GM19455 (cell line): ENCODE measurements at regions not wholly inside any gene's neighbourhood (a gene's known extent, or its start where the extent isn't known, plus 50 kb on each side); places are given as distances from the start of the nearest gene placed in this dataset.
"Not testable (repeated sequence)": the region's sequence is repeated elsewhere in the genome, so short reads cannot be mapped to it uniquely, and the experiment has no call there.

Experiments
- ATAC-seq: cut with Tn5 transposase; IDR thresholded peaks from one replicate; pipeline ENCODE4 v1.9.1; 2021; ENCODE audit not compliant: unreplicated experiment

DNA sequence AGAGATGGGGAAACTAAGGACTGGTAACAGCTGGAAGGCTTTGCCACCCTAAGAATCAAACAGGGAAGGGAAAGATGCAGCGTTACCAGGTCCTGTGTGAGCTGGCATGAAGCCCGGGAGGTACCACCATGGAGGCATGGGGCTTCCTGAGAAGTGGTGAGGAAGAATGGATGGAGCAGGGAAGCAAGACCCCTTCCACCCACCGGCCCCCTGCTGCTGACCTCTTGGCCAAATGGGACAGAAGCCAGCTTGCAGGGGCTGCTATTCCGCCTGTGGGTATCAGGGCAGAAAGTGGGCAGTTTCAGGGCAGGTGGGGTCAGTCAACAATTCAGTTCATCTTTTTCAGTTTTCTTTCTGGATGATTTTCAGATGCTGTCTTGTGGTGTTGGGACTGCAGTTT lies 1099.9 kb downstream of the TBC1D22A start:
- no peak for ATAC-seq

DNA sequence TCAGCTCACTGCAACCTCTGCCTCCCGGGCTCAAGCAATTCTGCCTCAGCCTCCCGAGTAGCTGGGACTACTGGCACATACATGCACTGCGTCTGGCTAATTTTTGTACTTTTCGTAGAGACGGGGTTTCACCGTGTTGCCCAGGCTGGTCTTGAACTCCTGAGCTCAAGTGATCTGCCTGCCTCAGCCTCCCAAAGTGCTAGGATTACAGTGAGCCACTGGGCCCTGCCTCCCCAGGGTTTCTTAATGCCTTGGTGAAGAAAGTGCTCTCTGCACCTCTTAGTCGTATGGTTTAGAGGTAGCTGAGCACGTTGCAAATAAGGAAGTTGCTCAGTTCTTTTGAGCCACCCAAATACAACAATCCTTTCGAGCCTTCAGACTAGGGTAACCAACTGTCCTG lies 1098.5 kb downstream of the TBC1D22A start:
- ATAC-seq, result not testable (repeated sequence)

GRCh38 chr22:47859881-47860525 lies 1097.6 kb downstream of the TBC1D22A start:
- ATAC-seq, result no peak

DNA sequence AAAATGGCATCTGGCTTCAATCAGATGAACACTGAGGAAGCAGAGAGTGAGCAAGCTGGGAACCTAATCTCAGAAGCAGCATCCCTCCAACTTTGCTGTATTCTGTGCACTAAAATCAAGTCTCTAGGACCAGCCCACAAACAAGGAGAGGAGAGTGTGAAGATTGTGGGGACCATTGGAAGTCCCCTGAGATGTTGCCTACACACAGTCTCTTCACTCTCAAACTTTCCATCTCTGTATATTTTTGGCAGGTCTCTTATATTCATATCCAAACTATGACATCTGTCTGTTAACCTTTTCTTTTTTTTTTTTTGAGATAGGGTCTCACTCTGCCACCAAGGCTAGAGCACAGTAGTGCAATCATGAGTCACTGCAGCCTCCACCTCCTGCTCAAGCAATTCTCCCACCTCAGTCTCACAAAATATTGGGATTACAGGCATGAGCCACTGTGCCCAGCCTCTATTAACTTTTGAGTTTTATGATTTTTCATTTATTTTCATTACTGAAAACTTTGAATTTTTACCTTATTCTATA lies 1096.4 kb downstream of the TBC1D22A start:
- no peak for ATAC-seq

DNA sequence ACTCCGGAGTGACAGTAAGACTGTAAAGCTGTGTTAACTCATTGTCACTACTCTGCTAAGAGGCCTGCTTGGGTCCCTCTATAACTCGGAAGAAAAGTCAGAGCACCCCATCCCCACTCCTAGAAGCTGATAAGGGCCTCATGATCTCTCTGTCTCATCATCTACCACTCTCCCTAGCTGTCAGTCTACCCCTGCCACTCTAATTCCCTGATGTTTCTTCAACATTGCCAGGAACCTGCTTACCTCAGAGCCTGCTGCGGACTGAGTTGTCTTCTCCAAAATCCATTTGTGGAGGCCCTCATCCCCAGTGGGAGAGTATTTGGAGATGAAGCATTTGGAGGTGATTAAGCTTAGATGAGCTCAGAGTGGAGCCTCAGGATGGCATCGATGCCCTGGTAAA lies 1092.2 kb downstream of the TBC1D22A start:
- no peak for ATAC-seq

- no peak for ATAC-seq
Observed at GRCh38 chr22:47854251-47854650, 1091.8 kb downstream of the TBC1D22A start.

- no peak for ATAC-seq
Observed at GRCh38 chr22:47853750-47854149, 1091.3 kb downstream of the TBC1D22A start.

- no peak for ATAC-seq
Observed at GRCh38 chr22:47851586-47851985, 1089.1 kb downstream of the TBC1D22A start.

- ATAC-seq, result no peak
Observed at GRCh38 chr22:47850644-47851151, 1088.2 kb downstream of the TBC1D22A start.

DNA sequence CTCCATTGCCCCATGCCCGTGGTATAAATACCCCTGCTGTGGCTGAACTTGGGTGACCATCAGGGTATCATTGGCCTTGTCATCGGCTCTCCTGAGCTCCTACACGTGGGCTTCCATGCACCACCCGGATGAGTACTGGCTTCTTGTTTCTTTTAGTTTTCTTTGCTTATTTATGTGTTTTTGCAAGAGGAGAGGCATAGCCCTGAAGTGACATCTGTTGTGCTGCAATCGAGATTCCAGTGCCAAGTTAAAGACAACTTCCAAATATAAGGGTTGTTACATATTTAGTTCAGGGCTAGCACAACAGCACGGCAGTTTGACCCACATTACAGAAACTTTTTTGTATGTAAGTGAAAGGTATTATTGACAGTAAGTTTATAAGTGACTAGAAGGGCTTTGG lies 1087.1 kb downstream of the TBC1D22A start:
- no peak for ATAC-seq

- no peak for ATAC-seq
Observed at GRCh38 chr22:47848184-47848920, 1085.9 kb downstream of the TBC1D22A start.

DNA sequence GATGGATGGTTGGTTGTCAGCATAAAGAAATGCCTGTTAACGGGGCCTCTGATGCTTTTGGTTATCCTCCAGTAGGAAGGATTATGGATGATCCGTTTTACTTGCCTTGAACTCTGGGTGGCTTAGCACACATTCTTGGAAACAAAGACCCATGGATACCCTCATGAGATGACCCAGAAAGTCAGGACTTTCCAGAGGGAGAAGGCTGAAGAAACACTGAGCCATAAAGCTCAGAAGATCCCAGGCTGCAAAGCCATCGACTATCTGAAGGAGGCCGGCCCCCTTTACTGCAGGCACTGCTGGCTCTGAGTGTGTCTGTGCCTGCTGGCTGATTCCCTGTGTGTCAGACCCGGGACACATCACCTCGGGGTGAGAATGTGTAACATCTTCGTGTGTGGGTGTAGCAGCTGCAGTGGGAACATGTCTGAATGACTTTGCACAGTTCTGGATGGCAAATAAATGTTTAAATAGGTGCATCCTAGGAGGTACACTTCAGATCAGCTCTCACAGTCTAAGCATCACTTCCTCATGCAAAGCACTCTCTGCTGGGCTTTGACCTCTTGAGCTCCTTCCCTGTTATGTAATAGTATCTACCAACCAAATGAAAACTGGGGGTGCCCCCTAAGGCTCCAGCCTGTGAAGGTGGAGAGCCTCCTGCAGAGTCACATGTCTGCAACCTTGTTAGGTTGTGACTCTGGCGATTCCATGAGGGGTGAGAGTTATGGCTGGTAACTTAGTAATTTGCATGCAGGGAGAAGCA lies 1084.9 kb downstream of the TBC1D22A start:
- ATAC-seq, result no peak

GRCh38 chr22:47846206-47846605 lies 1083.8 kb downstream of the TBC1D22A start:
- ATAC-seq, result no peak

DNA sequence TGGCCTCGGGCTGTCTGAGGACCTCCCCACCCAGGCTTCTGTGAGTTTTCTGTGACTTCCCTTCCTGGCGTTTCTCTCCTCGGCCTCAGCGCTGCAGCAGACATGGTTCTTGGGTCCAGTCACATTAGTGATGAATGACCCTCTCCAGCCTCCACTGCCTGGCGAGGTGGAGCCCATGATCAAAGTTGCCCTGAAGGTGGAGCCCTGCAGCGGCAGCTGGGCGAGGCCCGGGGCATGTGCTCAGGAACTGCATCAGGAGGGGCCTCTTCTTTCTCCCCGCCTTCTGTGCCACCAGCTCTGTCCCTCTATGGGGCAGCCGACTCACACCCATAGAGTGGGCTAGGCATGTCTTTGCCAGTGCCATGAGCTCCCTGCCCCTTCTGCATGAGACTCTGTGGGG lies 1079.7 kb downstream of the TBC1D22A start:
- no peak for ATAC-seq

GRCh38 chr22:47841156-47841555 lies 1078.7 kb downstream of the TBC1D22A start:
- ATAC-seq, result no peak

- no peak for ATAC-seq
Observed at GRCh38 chr22:47839595-47840227, 1077.3 kb downstream of the TBC1D22A start.

DNA sequence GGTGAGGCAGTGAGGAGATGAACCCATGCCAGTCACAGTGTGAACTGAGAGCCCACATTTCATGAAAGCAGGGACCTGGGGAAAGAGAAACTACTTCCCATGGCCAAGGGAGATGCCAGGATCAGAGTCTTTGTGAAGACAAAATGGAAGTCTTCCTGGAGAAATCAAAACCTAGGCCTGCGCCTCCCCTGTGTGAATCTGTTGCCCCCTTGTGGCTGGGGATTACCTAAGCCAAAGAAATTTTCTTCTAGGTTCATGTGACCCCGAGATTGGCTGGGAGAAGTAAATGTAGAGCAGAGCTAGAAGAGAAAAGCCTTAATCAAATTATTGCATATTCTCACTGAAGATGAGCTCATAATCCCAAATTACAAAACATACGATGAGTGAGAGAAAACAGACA lies 1075.3 kb downstream of the TBC1D22A start:
- ATAC-seq, result no peak

DNA sequence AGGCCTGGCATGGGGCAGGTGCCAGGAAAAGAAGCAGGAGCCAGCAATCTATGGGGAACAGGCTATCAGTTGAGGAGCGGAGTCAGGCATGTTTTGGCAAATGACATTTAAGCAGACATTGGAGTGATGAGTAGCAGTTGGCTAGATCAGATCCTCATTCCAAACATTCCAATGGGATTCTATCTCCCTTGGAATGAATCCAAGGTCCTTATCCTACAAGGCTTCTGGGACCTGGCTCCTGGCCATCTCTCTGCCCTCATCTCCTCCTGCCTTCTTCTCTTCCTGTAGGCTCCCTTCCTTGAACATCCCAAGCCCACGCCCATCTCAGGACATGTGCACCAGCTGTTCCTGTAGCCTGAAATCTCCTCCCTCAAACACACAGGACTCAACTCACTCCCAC lies 1074.5 kb downstream of the TBC1D22A start:
- ATAC-seq, result no peak

DNA sequence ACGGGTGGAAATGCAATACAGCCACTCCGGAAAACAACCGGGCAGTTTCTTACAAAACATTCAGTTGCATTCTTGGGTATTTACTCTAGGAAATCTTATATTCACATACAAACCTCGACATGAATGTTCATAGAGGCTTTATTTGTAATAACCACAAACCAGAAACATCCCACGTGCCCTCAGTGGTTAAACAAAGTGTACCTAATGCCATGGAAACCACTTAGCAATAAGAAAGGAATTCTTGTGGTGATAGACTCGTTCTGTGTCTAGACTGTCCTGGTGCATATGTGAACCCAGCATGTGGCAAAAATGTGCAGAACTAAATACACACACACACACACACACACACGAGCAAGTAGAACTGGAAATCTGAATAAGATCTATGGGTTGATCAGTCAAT lies 1073.3 kb downstream of the TBC1D22A start:
- ATAC-seq, result no peak

DNA sequence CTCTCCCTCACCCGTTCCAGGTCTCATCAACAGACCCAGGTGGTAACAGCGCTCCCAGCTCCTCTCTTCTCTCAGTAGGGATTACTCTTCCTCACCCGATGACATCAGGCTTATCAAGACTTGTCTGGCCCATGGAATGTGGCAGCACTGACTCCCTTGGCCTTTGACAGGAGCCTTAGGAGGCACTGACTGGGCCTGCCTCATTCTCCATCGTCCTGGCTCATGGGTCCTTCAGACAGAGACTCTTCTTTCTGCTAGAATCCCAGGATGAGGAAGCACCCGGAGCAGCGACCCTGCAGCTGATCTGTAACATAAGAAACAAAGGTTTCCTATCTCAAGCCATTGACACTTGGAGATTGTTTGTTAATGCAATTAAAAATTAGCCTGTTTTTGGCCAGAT lies 1063.6 kb downstream of the TBC1D22A start:
- ATAC-seq, result no peak

DNA sequence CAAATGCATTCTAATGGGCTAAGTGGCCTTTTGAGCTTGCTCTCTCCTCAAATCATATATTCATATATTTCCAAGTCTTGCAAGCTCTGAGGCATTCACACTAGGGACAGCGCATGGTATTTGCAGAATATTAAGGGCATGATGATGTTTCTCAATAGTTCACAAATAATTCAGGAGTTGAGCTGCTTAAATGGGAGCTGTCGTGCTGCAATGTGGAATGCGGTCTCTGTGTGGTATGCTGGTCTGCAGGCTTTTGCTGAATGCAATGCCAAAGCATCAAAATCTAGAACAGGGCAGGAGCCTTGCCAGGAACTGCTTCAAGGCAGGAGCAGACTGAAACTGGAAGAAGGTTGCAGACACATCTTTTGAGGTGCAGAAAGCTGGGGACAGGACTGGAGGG lies 1060.0 kb downstream of the TBC1D22A start:
- no peak for ATAC-seq
